B cell (primary cell): ENCODE measurements at regions not wholly inside any gene's neighbourhood (a gene's known extent, or its start where the extent isn't known, plus 50 kb on each side); places are given as distances from the start of the nearest gene placed in this dataset.

Experiments used
- CTCF ChIP-seq: fragments of 200-600 bp; IDR thresholded peaks from one replicate; pipeline ENCODE4 v1.8.0; 2022; ENCODE audit warnings: antibody characterized with exemption, mild to moderate bottlenecking
- EZH2 ChIP-seq: IDR thresholded peaks from 2 replicates; pipeline ENCODE4 v1.6.1; 2012; ENCODE audit warnings: borderline replicate concordance, low read depth, mild to moderate bottlenecking, moderate library complexity, low read length; ENCODE audit not compliant: insufficient read depth, poor library complexity, severe bottlenecking

GRCh38 chr14:98912655-98913054, 359.3 kb downstream of the BCL11B start:
- TF ChIP-seq CTCF (no peak), EZH2 (no peak)
